ENCODE measurements at regions not wholly inside any gene's neighbourhood (a gene's known extent, or its start where the extent isn't known, plus 50 kb on each side); places are given as distances from the start of the nearest gene placed in this dataset.
"Not testable (repeated sequence)": the region's sequence is repeated elsewhere in the genome, so short reads cannot be mapped to it uniquely, and the experiment has no call there.

- DNase-seq (ENCODE audit: low read depth in 2 of 2) = not testable (repeated sequence)
These were observed 146.1 kb upstream of the HMGA2 start for GRCh38 chr12:65678172-65678571.

DNA sequence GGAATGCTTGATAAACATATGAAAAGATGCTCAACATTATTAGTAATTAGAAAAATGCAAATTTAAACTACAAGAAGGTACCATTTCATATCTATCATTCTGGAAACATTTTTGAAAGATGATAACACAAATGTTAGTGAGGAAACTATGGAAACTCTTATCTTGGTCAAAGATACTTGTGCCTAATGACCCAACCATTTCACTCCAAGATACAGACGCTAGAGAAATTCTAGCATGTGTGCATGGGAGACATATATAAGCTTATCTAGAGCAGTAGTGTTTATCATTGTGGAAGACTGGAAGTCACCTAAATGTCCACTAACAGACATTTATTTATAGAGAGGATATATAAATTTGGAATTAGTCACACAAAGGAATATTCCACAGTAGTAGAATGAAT, 143.1 kb upstream of the HMGA2 start:
- DNase-seq (ENCODE audit: low read depth in 2 of 2) = no peak

DNA sequence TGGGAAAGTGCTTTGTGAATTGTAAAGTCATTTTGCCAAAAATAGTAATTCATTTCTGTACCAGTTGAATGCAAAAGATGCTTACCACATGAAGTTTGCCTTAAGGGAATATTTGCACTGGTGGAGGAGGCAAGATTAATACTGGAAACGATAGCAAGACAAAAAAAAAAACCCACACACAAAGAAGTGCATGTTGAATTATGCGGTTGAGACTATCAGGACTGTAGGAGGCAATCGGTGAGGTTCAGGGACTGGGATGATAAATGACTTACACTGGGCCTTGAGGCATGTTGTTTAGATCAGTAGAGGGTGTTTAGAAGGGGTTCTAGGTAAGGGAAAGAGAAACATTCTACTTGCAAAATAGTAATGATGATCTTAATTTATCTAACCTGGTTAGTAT, 142.2 kb upstream of the HMGA2 start:
- DNase-seq (ENCODE audit: low read depth in 2 of 2) = no peak

DNA sequence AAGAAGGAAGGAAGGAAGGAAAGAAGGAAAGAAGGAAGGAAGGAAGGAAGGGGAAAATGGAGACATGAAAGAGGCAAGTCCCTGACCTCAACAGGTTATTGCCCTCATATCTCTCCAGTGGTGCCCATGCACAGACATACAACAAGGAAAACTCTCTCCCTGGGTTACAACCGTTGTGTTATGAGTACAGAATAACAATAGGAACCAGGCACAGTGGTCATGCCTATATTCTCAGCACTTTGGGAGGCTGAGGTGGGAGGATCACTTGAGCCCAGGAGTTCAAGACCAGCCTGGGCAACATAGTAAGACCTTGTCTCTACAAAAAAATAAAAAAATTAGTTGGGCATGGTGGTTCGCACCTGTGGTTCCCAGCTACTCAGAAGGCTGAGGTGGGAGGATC, 139.4 kb upstream of the HMGA2 start:
- no peak for DNase-seq (ENCODE audit: low read depth in 2 of 2)

- DNase-seq (ENCODE audit: low read depth in 2 of 2) = no peak
These were observed 138.8 kb upstream of the HMGA2 start for GRCh38 chr12:65685514-65685913.

- DNase-seq (ENCODE audit: low read depth in 2 of 2) = no peak
These were observed 134.8 kb upstream of the HMGA2 start for GRCh38 chr12:65689508-65689907.

DNA sequence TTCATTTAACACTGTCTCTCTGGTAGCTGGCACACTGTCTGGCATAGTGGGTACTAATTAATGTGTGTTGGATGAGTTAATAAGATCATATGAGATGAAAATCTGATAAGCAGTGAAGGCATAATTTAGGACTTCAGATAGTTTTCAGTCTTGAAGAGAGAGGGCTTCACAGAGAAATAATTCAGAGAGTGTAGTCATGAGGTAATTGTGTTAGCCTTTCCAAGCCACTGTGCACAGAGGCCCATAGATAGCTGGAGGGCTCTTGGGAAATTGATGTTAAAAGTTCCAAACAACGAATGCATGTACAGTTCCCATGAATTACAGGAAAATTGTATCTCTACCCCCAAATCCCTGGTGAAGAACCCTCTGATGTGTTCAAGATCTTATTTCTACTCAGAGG, 133.8 kb upstream of the HMGA2 start:
- no peak for DNase-seq (ENCODE audit: low read depth in 2 of 2)

GRCh38 chr12:65694130-65694529, 130.2 kb upstream of the HMGA2 start:
- DNase-seq (ENCODE audit: low read depth in 2 of 2) = no peak

- DNase-seq (ENCODE audit: low read depth in 2 of 2) = no peak
These were observed 129.0 kb upstream of the HMGA2 start for GRCh38 chr12:65695113-65695865.

DNA sequence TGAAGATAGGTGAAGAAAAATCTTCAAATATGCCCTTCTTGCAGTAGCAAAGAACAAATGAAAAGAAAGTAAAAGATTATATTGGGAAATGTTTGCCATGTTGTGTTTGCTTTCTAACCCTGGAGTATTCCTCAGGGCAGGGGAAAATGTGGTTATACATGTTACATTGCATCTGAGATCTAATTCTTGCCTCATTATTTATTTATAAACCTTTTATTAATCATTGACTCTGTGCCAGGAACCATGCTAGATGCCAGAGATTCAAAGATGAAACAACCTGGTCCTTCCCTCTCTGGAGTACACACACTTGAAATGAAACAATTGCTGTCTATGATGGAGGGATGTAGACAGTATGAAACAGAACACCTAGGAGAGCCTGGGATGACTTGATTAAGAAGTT, 128.1 kb upstream of the HMGA2 start:
- DNase-seq (ENCODE audit: low read depth in 2 of 2) = no peak

GRCh38 chr12:65699251-65699650, 125.0 kb upstream of the HMGA2 start:
- no peak for DNase-seq (ENCODE audit: low read depth in 2 of 2)

DNA sequence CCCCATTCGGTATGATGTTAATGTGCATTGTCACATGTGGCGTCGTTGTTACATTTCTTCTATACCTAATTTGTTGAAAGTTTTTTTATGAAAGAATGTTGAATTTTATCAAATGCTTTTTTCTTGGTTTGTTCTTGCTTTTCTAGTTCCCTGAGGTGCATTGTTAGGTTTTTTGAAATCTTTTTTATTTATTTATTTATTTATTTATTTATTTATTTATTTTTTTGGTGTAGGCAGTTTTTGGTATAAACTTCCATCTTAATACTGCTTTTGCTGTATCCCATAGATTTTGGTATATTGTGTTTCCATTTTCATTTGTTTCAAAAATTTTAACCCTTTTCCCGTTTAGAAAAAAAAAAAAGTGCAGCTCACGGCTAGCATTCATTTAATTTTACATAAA, 121.1 kb upstream of the HMGA2 start:
- no peak for DNase-seq (ENCODE audit: low read depth in 2 of 2)

DNA sequence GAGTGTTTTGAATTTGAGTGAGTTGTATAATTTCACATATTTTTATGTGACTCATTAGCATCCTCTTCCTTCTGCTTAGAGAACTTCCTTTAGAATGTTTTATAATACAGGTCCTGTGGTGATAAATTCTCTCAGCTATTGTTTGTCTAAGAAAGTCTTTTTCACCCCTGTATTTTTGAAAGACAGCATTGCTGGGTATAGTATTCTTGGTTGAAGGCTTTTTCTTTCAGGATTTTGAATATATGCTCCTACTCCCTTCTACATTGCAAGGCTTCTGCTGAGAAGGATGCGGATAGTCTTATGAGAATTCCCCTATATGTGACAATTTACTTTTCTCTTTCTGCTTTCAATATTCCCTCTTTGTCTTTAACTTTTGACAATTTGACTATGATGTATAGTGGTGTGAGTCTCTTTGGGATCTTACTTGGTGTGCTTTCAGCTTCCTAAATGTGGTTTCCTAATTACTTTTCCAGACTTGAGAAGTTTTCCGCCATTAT, 118.9 kb upstream of the HMGA2 start:
- no peak for DNase-seq (ENCODE audit: low read depth in 2 of 2)

DNA sequence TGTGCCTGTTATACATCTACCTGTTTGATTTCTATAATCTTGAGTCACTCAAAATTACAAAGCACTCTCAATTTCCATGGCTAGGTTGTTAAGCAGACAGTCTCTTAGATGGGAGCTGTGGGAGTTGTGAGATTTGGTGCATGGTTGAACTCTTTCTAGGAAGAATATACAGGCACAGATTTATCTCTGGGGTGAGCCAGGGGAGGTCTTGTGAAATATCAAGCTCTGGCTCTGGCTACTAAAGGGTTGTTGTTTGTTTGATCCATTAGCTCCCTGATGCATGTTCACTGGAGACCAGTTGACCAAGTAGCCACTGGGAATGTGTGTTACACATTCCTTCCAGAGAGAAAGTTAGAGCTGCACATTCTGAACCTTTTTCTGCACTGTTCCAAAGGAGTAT, 117.2 kb upstream of the HMGA2 start:
- DNase-seq (ENCODE audit: low read depth in 2 of 2) = no peak

DNA sequence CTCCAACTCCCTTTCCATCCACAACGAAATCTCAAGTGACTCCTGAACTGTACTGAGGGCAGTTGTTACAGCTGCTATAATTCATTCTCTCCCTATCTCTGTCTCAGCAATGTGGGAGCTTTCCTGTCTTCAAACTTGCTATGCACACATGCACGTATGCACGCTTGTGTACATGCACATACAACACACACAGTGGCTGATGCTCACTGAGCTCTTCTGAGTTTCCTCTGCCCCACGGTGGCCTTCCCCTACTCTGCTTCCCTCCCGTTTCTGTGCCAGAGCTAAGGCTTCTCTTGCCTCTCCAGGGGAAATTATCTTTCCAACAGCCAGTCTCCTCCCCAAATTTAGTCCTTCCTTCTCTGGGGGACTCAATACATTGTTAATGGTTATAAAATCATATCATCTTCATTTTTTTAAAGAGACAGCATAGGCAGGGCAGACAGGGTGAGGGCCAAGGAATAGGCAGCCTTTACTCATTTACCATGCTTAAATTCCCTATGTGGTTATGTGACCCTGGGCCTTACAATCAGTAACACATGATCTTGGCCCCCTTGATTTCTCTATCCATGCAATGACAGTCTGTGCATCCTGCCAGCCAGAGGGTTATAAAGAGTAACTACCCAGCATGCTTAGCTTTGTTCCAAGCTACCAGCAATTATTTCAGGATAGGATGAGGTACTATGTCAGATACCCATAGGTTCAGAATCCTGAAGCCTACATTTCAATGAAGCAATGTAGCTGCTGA, 111.9 kb upstream of the HMGA2 start:
- DNase-seq (ENCODE audit: low read depth in 2 of 2) = no peak

DNA sequence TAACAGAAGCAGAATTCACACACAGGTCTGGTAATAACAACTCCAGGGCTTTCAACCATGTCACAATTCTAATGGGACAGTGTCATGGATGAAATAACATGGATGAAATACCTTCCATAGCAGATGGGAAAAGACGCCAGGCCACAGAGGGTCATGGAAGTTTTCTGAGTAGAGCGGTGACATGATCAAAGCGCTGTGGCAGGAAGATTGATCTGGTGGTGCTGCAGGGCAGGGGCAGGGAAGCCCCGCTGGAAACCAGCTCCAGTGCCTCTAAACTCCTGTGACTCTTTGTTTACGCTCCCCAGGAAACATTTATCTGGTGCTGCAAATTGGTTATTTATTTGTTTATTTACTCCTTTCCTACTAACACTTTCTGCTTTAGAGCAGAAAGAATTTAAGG, 108.3 kb upstream of the HMGA2 start:
- no peak for DNase-seq (ENCODE audit: low read depth in 2 of 2)

DNA sequence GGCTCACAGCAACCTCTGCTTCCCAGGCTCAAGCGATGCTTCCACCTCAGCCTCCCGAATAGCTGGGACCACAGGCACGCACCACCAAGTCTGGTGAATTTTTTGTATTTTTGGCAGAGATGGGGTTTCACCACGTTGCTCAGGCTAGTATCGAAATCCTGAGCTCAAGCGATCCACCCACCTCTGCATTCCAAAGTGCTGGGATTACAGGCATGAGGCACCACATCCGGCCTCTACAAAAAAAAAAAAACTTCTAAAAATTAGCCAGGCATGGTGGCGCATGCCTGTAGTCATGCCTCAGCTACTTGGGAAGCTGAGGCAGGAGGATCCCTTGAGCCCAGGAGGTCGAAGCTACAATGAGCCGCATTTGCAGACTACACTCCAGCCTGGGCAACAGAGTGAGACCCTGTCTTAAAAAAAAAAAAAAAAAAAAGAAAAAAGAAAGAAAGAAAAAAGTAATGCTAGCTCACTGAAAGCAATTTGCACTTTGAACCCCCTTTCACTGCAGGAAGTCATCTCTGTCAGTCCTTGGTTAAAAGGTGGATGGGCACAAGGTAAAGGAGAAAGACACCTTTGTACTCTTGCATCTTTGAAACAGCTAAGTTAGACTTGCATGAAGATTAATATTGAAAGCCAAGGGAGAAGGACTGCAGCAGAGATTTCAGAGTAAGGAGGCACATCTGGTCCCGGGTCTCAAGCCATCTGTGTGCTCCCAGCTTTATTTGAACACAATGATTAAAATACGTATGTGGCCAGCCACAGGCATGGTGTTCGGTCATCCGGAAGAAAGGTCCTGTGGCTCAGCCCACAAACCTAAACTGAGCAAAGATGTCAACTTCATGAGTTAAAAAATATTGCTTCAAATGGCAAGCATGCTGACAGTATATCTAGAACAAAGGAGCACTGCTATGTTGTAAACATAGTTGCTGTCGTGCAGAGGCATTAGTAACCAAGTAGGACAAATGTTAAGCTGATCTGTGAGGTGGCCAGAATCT, 103.8 kb upstream of the HMGA2 start:
- DNase-seq (ENCODE audit: low read depth in 2 of 2) = no peak

DNA sequence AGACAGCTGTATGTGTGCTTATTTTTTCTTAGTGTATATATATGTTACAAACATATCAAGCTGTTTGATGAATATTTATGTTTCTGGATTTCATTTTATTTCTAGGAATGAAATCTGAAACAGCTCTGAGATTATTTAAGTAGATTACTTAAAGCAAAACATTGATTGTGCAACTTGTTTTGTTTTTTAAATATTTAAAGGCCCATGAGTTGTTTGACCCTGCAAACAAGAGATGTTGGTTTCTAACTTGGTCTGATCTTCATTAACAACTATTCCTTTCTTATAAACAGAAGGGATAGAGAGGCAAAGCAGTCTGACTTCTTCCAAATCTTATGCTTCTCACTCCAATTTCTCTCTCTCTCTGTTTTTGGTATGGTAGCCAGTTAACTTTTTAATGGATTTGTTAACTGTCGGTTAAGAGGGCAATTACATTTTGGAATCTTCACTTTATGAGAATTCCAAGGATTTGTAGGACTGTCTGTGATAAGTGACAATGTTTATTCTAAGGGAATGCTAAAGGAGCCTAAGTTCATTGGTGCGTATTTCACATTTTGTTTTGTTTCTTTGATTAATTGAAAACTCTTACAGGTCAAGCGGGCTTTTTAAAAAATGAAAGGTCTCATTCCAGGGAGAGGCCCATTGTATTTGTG, 102.6 kb upstream of the HMGA2 start:
- DNase-seq (ENCODE audit: low read depth in 2 of 2) = no peak

GRCh38 chr12:65725376-65725775, 98.9 kb upstream of the HMGA2 start:
- DNase-seq (ENCODE audit: low read depth in 2 of 2) = no peak

GRCh38 chr12:65728455-65728847, 95.8 kb upstream of the HMGA2 start:
- DNase-seq (ENCODE audit: low read depth in 2 of 2) = no peak

Data from stimulated activated CD4-positive, alpha-beta T cell treated with anti-CD3 and anti-CD28 coated beads, Interleukin-15, amount 100 ng/mL, for 48 hours (primary cell).